PC-3 (cell line): ENCODE measurements at regions not wholly inside any gene's neighbourhood (a gene's known extent, or its start where the extent isn't known, plus 50 kb on each side); places are given as distances from the start of the nearest gene placed in this dataset.

Experiments used
- ATAC-seq: fragments of 200-7000 bp; cut with Tn5 transposase; 2 replicates; pipeline ENCODE4 v1.9.1; 2020; ENCODE audit warnings: mild to moderate bottlenecking, moderate library complexity
- BruUV-seq: library from RNA; stranded (reverse); fragments of 400-500 nt; replicated peaks from 2 replicates; lab custom pipeline; 2021; lab: Mats Ljungman, UMichigan
- CTCF ChIA-PET: fragments of 300-600 bp; sonication (Branson Sonifier 250); formaldehyde crosslinking; loops from one replicate; lab custom pipeline; 2022; ENCODE audit warnings: antibody characterized with exemption; lab: Charles Lee
- POLR2A ChIA-PET: fragments of 300-600 bp; sonication (Branson Sonifier 250); formaldehyde crosslinking; loops from one replicate; lab custom pipeline; 2022; ENCODE audit warnings: antibody characterized with exemption; ENCODE audit not compliant: unreplicated experiment; lab: Charles Lee
- DNase-seq: peaks from one replicate; pipeline ENCODE4 v3.0.0-alpha.2; 2015
- H2AFZ ChIP-seq: fragments of 300-600 bp; sonication (generic); 2 replicates; pipeline ENCODE4 v1.6.0; 2016; ENCODE audit warnings: antibody characterized with exemption, low read length
- H3F3A ChIP-seq: fragments of 300-600 bp; sonication (generic); one replicate; pipeline ENCODE4 v1.6.0; 2017; ENCODE audit warnings: antibody characterized with exemption, low read length, control low read depth, mild to moderate bottlenecking; ENCODE audit not compliant: unreplicated experiment
- H3K27ac ChIP-seq: fragments of 300-600 bp; sonication (generic); 2 replicates; pipeline ENCODE4 v1.5.1; 2016; ENCODE audit warnings: mild to moderate bottlenecking, low read length
- H3K27me3 ChIP-seq: fragments of 300-600 bp; sonication (generic); 2 replicates; pipeline ENCODE4 v1.6.1; 2016; ENCODE audit warnings: low read length, mixed read lengths
- H3K36me3 ChIP-seq: fragments of 300-600 bp; sonication (generic); 2 replicates; pipeline ENCODE4 v1.6.1; 2016; ENCODE audit warnings: low read depth, mixed run types, low read length, mixed read lengths
- H3K4me1 ChIP-seq: fragments of 300-600 bp; sonication (generic); 2 replicates; pipeline ENCODE4 v1.5.1; 2016; ENCODE audit warnings: low read length; ENCODE audit not compliant: insufficient read depth
- H3K4me2 ChIP-seq: fragments of 300-600 bp; sonication (generic); 2 replicates; pipeline ENCODE4 v1.6.0; 2016; ENCODE audit warnings: low read length
- H3K4me3 ChIP-seq: fragments of 300-600 bp; sonication (generic); 2 replicates; pipeline ENCODE4 v1.5.1; 2016; ENCODE audit warnings: mild to moderate bottlenecking, low read length, mixed read lengths
- H3K79me2 ChIP-seq: fragments of 300-600 bp; sonication (generic); 2 replicates; pipeline ENCODE4 v1.6.1; 2017; ENCODE audit warnings: low read length, mixed read lengths
- H3K9ac ChIP-seq: fragments of 300-600 bp; sonication (generic); 2 replicates; pipeline ENCODE4 v1.6.0; 2016; ENCODE audit warnings: mild to moderate bottlenecking, low read length
- H3K9me2 ChIP-seq: fragments of 300-600 bp; sonication (generic); replicated peaks from 2 replicates; pipeline ENCODE4 v1.6.1; 2016; ENCODE audit warnings: mixed run types, low read length, mixed read lengths
- H3K9me3 ChIP-seq: fragments of 300-600 bp; sonication (generic); 2 replicates; pipeline ENCODE4 v1.6.1; 2016; ENCODE audit warnings: low read length, mixed read lengths
- H4K20me1 ChIP-seq: fragments of 300-600 bp; sonication (generic); 2 replicates; pipeline ENCODE4 v1.6.1; 2016; ENCODE audit warnings: low read length, mixed read lengths
- CTCF ChIP-seq: fragments of 300-600 bp; sonication (generic); conservative IDR thresholded peaks from 2 replicates; pipeline ENCODE4 v1.5.1; 2017; ENCODE audit warnings: antibody characterized with exemption, low read depth, mild to moderate bottlenecking, low read length
- EZH2 ChIP-seq: fragments of 300-600 bp; sonication (generic); IDR thresholded peaks from one replicate; pipeline ENCODE4 v1.6.1; 2017; ENCODE audit warnings: antibody characterized with exemption, mild to moderate bottlenecking, low read length; ENCODE audit not compliant: unreplicated experiment
- EZH2phosphoT487 ChIP-seq: fragments of 300-600 bp; sonication (generic); IDR thresholded peaks from 2 replicates; pipeline ENCODE4 v1.6.1; 2018; ENCODE audit warnings: mild to moderate bottlenecking, antibody characterized with exemption, low read length, borderline replicate concordance
- intact Hi-C: fragments of 100-400 bp; cut with micrococcal nuclease; formaldehyde crosslinking; loops from 2 replicates; pipeline ENCODE4 v1.9.0; 2023

DNA sequence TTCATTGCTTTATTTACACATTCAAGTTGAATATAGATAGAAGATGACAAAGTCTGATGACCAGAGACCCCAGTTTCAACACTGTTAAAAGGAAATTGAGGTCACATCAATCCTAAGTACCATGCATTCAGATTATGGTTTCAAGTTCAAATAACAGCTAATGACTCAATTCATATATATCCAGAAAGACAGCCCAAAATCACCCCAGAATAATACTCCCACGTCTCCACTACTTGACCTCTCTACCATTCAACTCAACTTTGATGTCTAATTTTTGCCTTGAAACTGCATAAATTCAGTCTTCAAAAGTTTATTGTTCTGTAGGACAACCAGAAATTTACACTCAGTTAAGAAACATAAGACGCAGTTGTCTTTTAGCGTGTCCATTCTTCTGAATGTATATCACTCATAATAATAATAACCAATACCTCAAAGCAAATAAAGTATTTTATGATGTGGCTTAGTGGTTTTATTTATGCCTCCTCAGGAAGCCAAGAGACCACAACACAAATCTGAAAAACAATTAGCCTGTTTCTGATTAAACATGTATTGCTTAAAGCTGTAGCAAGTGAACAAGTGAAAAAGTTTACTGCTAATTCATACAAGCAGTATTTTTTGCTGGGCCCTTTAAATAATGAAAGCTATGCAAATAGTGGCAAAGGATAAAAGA lies 569.0 kb downstream of the LTN1 start:
- CTCF ChIA-PET, result no interaction called here

GRCh38 chr21:28421716-28422524 lies 570.8 kb downstream of the LTN1 start:
- Histone ChIP-seq H3K9ac (no peak overlapping the region), H3K9me3 (no peaks in the 10 kb centered on the region), H3K9me2 (no peaks in the 10 kb centered on the region), H3K4me1 (peaks cover 22% of the 10 kb centered on the region), H3K27me3 (no peaks in the 10 kb centered on the region), H3K36me3 (no peaks in the 10 kb centered on the region), H3K27ac (no peak overlapping the region), H2AFZ (no peak overlapping the region), H3F3A (no peaks in the 10 kb centered on the region), H3K79me2 (no peaks in the 10 kb centered on the region), H3K4me2 (no peak overlapping the region), H4K20me1 (no peaks in the 10 kb centered on the region), H3K4me3 (no peak overlapping the region)
- POLR2A ChIA-PET, result no interaction called here
- ATAC-seq, result no peak; the same call in 1 of the 2 replicates
- CTCF ChIA-PET, result no interaction called here
- TF ChIP-seq EZH2 (no peak), CTCF (no peak), EZH2phosphoT487 (no peak)
- DNase-seq, result peak; percentile 58
- BruUV-seq, result no TSS peak
- intact Hi-C loops, result no loop called here

More for the DNA sequence above, 569.0 kb downstream of the LTN1 start:
- POLR2A ChIA-PET, result no interaction called here
- no peaks in the 10 kb centered on the region for H3F3A ChIP-seq
- no peaks in the 10 kb centered on the region for H3K9me3 ChIP-seq
- no peaks in the 10 kb centered on the region for H4K20me1 ChIP-seq
- no peak for TF ChIP-seq EZH2
- no peak for TF ChIP-seq EZH2phosphoT487
- no peak for TF ChIP-seq CTCF
- no peaks in the 10 kb centered on the region for H3K36me3 ChIP-seq
- no TSS peak for BruUV-seq
- no peaks in the 10 kb centered on the region for H3K9me2 ChIP-seq
- no peak overlapping the region for H3K9ac ChIP-seq
- no peaks in the 10 kb centered on the region for H3K79me2 ChIP-seq
- intact Hi-C loops, result no loop called here
- peaks cover 34% of the 10 kb centered on the region for H3K4me1 ChIP-seq
- DNase-seq (peak; percentile 54), ATAC-seq (peak; percentile 28; the same call in 1 of the 2 replicates)
- H2AFZ ChIP-seq, result no peak overlapping the region
- no peak overlapping the region for H3K27ac ChIP-seq
- no peak overlapping the region for H3K4me2 ChIP-seq
- H3K4me3 ChIP-seq, result no peak overlapping the region
- H3K27me3 ChIP-seq, result no peaks in the 10 kb centered on the region

DNA sequence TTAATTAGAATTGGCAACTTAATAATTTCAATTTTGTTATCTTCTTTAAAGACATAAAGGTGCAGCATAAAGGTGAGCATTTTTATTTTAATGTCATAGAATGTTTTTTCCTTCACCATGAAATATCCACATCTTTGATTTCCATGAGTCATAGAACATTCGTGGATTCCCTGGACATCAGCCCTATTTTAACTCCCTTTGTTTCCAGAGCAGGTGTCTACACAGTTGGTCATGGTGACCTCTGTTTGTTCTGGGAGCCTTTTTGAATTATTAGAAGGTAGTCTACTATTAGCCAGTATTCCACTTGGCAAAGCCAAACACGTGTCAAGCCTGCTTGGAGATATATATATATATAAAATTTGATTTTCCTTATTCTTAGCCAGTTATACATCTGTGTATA lies 572.9 kb downstream of the LTN1 start:
- H2AFZ ChIP-seq, result no peak overlapping the region
- H3K9ac ChIP-seq, result no peak overlapping the region
- H3K27me3 ChIP-seq, result no peaks in the 10 kb centered on the region
- peaks cover 18% of the 10 kb centered on the region for H3K4me1 ChIP-seq
- no peak overlapping the region for H3K4me3 ChIP-seq
- intact Hi-C loops, result no loop called here
- H3K79me2 ChIP-seq, result no peaks in the 10 kb centered on the region
- H4K20me1 ChIP-seq, result no peaks in the 10 kb centered on the region
- ATAC-seq (no peak), DNase-seq (peak; percentile 15)
- ChIA-PET CTCF (no interaction called here), POLR2A (no interaction called here)
- no peak overlapping the region for H3K27ac ChIP-seq
- no TSS peak for BruUV-seq
- TF ChIP-seq CTCF (no peak), EZH2phosphoT487 (no peak), EZH2 (no peak)
- H3K4me2 ChIP-seq, result no peak overlapping the region
- no peaks in the 10 kb centered on the region for H3K9me2 ChIP-seq
- no peaks in the 10 kb centered on the region for H3F3A ChIP-seq
- H3K36me3 ChIP-seq, result no peaks in the 10 kb centered on the region
- no peaks in the 10 kb centered on the region for H3K9me3 ChIP-seq
